K562 (cell line): ENCODE measurements at regions not wholly inside any gene's neighbourhood (a gene's known extent, or its start where the extent isn't known, plus 50 kb on each side); places are given as distances from the start of the nearest gene placed in this dataset.

Experiments used
- ATAC-seq: fragments of 200-7000 bp; cut with Tn5 transposase; 3 replicates; pipeline ENCODE4 v1.9.1; 2020; ENCODE audit warnings: moderate library complexity
- BruUV-seq: library from RNA; stranded (reverse); fragments of 400-500 nt; replicated peaks from 2 replicates; lab custom pipeline; 2021; lab: Mats Ljungman, UMichigan
- CTCF ChIA-PET: fragments of 300-600 bp; formaldehyde crosslinking; extraction: SDS; loops from one replicate; lab custom pipeline; 2021; ENCODE audit warnings: low intra/inter-chr PET ratio; lab: Yijun Ruan, JAX
- POLR2A ChIA-PET: fragments of 300-600, 350-650 bp; sonication (Branson Sonifier 250); formaldehyde crosslinking; extraction: SDS; loops from one replicate; lab custom pipeline; 2021; ENCODE audit warnings: antibody characterized with exemption, inconsistent platforms; lab: Yijun Ruan, JAX
- DNase-seq, 4 experiments: peaks; one replicate each; pipeline versions ENCODE4 v3.0.0 to v3.0.0-alpha.2; 2011 to 2018; ENCODE audit warnings: low spot score in 3 of 4, mixed read lengths in 3 of 4; ENCODE audit errors: extremely low read depth in 1 of 4
- FAIRE-seq: peaks from 2 replicates; lab custom pipeline; 2011; peaks lifted over from hg19 to GRCh38; lab: Jason Lieb, UNC
- H2AFZ ChIP-seq: 2 replicates; pipeline ENCODE4 v1.6.0; 2011; ENCODE audit warnings: low read depth, low read length, control low read depth, inconsistent platforms
- H3K27ac ChIP-seq: fragments of 200-600 bp; 3 replicates; pipeline ENCODE4 v1.8.0; 2011; ENCODE audit warnings: low read depth, mild to moderate bottlenecking, control low read depth, inconsistent platforms, low read length, moderate library complexity, mixed read lengths; ENCODE audit errors: extremely low read depth
- H3K27me3 ChIP-seq, 2 experiments: fragments of 300-600 bp in 1 of 2; 2 replicates in 1 of 2; 3 replicates in 1 of 2; pipeline versions ENCODE4 v1.6.0 to v1.8.0; 2011; ENCODE audit warnings: inconsistent platforms in 2 of 2, low read length in 2 of 2, mild to moderate bottlenecking in 1 of 2, mixed read lengths in 1 of 2, moderate library complexity in 1 of 2; ENCODE audit not compliant: control insufficient read depth in 2 of 2, insufficient read depth in 2 of 2
- H3K36me3 ChIP-seq: fragments of 300-600 bp; 3 replicates; pipeline ENCODE4 v1.8.0; 2011; ENCODE audit warnings: mild to moderate bottlenecking, low read length, inconsistent platforms; ENCODE audit not compliant: control insufficient read depth, insufficient read depth
- H3K4me1 ChIP-seq, 2 experiments: fragments of 200-600 bp in 1 of 2; replicated peaks in 1 of 2; 2 replicates in 1 of 2; 3 replicates in 1 of 2; pipeline versions ENCODE4 v1.5.1 to v1.8.0; 2011; ENCODE audit warnings: inconsistent platforms in 2 of 2, low read length in 2 of 2, mild to moderate bottlenecking in 1 of 2, mixed read lengths in 1 of 2, moderate library complexity in 1 of 2; ENCODE audit not compliant: control insufficient read depth in 2 of 2, insufficient read depth in 2 of 2
- H3K4me2 ChIP-seq: 2 replicates; pipeline ENCODE4 v1.6.1; 2011; ENCODE audit warnings: low read length, control low read depth, inconsistent platforms, mixed read lengths; ENCODE audit not compliant: insufficient read depth
- H3K4me3 ChIP-seq: fragments of 200-600 bp; sonication (generic), shearing (Covaris generic); 2 replicates; pipeline ENCODE4 v1.5.1; 2016; ENCODE audit warnings: control low read depth, inconsistent platforms
- H3K79me2 ChIP-seq: fragments of 200-600 bp; 3 replicates; pipeline ENCODE4 v1.8.0; 2011; ENCODE audit warnings: low read length, inconsistent platforms; ENCODE audit not compliant: control insufficient read depth, insufficient read depth
- H3K9ac ChIP-seq, 2 experiments: 2 replicates each; pipeline versions ENCODE4 v1.6.0 to v1.6.1; 2011; ENCODE audit warnings: low read depth in 2 of 2, low read length in 2 of 2, control low read depth in 1 of 2, inconsistent platforms in 1 of 2, mild to moderate bottlenecking in 1 of 2, mixed read lengths in 1 of 2; ENCODE audit not compliant: insufficient read depth in 1 of 2
- H3K9me1 ChIP-seq: one replicate; pipeline ENCODE4 v1.6.0; 2011; ENCODE audit warnings: inconsistent platforms, mild to moderate bottlenecking, low read length, moderate library complexity; ENCODE audit not compliant: control insufficient read depth, insufficient read depth
- H3K9me3 ChIP-seq: replicated peaks from 2 replicates; pipeline ENCODE4 v1.5.1; 2011; ENCODE audit warnings: low read depth, low read length, inconsistent platforms; ENCODE audit not compliant: control insufficient read depth, insufficient read depth
- H4K20me1 ChIP-seq: replicated peaks from 2 replicates; pipeline ENCODE4 v1.6.1; 2011; ENCODE audit warnings: low read length, inconsistent platforms, mixed read lengths; ENCODE audit not compliant: control insufficient read depth, insufficient read depth
- MED1 ChIP-seq: sonication (generic); formaldehyde crosslinking; IDR thresholded peaks from 2 replicates; pipeline ENCODE4 v1.8.1; 2023; ENCODE audit warnings: missing genetic modification reagents, borderline replicate concordance
- NRF1 ChIP-seq, 2 experiments: fragments of 450-650 bp; IDR thresholded peaks in 1 of 2; conservative IDR thresholded peaks in 1 of 2; 2 replicates each; pipeline ENCODE4 v1.6.1; 2014; ENCODE audit warnings: mild to moderate bottlenecking in 2 of 2
- PHB2 ChIP-seq: fragments of 450-650 bp; IDR thresholded peaks from 2 replicates; pipeline ENCODE4 v1.6.1; 2017; ENCODE audit warnings: low read depth
- STAT5A ChIP-seq: IDR thresholded peaks from 2 replicates; pipeline ENCODE4 v1.6.1; 2012; ENCODE audit warnings: low read length, inconsistent platforms, borderline replicate concordance
- ZNF445 ChIP-seq: fragments of 250-450 bp; sonication (Bioruptor Pico); IDR thresholded peaks from 2 replicates; pipeline ENCODE4 v1.4.0; 2020; ENCODE audit warnings: low read depth, mild to moderate bottlenecking, moderate library complexity
- WGBS: fragments of 100-300 bp; shearing (Covaris generic); methylation state at CpG from one replicate; pipeline ENCODE4 v1.1.6; 2016; ENCODE audit warnings: low coverage, mixed read lengths; ENCODE audit not compliant: insufficient coverage; ENCODE audit errors: missing lambda C conversion rate; 5-methylcytosine and 5-hydroxymethylcytosine counted together
- in situ Hi-C: fragments of 300-500 bp; cut with MboI; formaldehyde crosslinking; loops from 4 replicates; pipeline ENCODE4 v1.15.0; 2018; ENCODE audit warnings: inconsistent platforms, mixed read lengths
- intact Hi-C: fragments of 100-400 bp; cut with micrococcal nuclease; formaldehyde crosslinking; loops from 2 replicates; pipeline ENCODE4 v1.14.2; 2022
- TF ChIP-seq, protein P1 (sequence below): fragments of 450-650 bp; formaldehyde crosslinking; IDR thresholded peaks from 2 replicates; pipeline ENCODE4 v1.4.0; 2020; ENCODE audit warnings: mild to moderate bottlenecking, moderate library complexity

GRCh38 chr14:97791072-97791471 is 993.9 kb downstream of the VRK1 start:
- H3K9ac ChIP-seq, result no peak overlapping the region
- POLR2A ChIA-PET, result no interaction called here
- no peaks in the 10 kb centered on the region for H3K36me3 ChIP-seq
- DNase-seq, result no peak
- no peaks in the 10 kb centered on the region for H3K4me1 ChIP-seq
- no peak for ATAC-seq
- no peaks in the 10 kb centered on the region for H3K9me3 ChIP-seq
- H3K79me2 ChIP-seq, result no peaks in the 10 kb centered on the region
- in situ Hi-C loops, result no loop called here
- H3K27ac ChIP-seq, result no peak overlapping the region
- 4% methylated on average over 6 of the region's 6 CpGs for WGBS
- no peaks in the 10 kb centered on the region for H4K20me1 ChIP-seq
- no peak overlapping the region for H3K4me2 ChIP-seq
- H3K4me3 ChIP-seq, result no peak overlapping the region
- BruUV-seq, result no TSS peak
- H3K9me1 ChIP-seq, result no peaks in the 10 kb centered on the region
- intact Hi-C loops, result no loop called here
- FAIRE-seq, result no peak
- no peak for TF ChIP-seq ZNF445 (CRISPR knock-in tag)
- TF ChIP-seq MED1 (CRISPR knock-in tag), result no peak
- TF ChIP-seq, protein P1, sequence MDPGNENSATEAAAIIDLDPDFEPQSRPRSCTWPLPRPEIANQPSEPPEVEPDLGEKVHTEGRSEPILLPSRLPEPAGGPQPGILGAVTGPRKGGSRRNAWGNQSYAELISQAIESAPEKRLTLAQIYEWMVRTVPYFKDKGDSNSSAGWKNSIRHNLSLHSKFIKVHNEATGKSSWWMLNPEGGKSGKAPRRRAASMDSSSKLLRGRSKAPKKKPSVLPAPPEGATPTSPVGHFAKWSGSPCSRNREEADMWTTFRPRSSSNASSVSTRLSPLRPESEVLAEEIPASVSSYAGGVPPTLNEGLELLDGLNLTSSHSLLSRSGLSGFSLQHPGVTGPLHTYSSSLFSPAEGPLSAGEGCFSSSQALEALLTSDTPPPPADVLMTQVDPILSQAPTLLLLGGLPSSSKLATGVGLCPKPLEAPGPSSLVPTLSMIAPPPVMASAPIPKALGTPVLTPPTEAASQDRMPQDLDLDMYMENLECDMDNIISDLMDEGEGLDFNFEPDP (CRISPR knock-in tag), result no peak
- TF ChIP-seq NRF1 (conservative IDR thresholded peaks at IDR 0.05 in 1 of 2, IDR thresholded peaks at IDR 0.05 in 1 of 2), result no peak
- no peak for TF ChIP-seq PHB2
- no peak for TF ChIP-seq STAT5A
- CTCF ChIA-PET, result no interaction called here
- no peak overlapping the region for H2AFZ ChIP-seq
- no peaks in the 10 kb centered on the region for H3K27me3 ChIP-seq
